Gastrocnemius medialis (tissue), 4 donors: ENCODE measurements at regions not wholly inside any gene's neighbourhood (a gene's known extent, or its start where the extent isn't known, plus 50 kb on each side); places are given as distances from the start of the nearest gene placed in this dataset.

Experiments used
- POLR2A ChIP-seq, 2 donors: fragments of 450-650 bp; IDR thresholded peaks; one replicate each; pipeline ENCODE4 v1.6.1; 2017; ENCODE audit warnings: antibody characterized with exemption in 2 of 2, mild to moderate bottlenecking in 2 of 2, moderate library complexity in 2 of 2
- TF ChIP-seq, protein P1 (sequence below), 5 experiments: fragments of 450-650 bp in 3 of 5; fragments of 200-600 bp in 2 of 5; sonication (generic) in 2 of 5; IDR thresholded peaks in 4 of 5; conservative IDR thresholded peaks in 1 of 5; 1 replicate in 4 of 5; 2 replicates in 1 of 5; pipeline ENCODE4 v1.5.1; 2016 to 2019; ENCODE audit warnings: antibody characterized with exemption in 5 of 5, mild to moderate bottlenecking in 3 of 5, moderate library complexity in 3 of 5

DNA sequence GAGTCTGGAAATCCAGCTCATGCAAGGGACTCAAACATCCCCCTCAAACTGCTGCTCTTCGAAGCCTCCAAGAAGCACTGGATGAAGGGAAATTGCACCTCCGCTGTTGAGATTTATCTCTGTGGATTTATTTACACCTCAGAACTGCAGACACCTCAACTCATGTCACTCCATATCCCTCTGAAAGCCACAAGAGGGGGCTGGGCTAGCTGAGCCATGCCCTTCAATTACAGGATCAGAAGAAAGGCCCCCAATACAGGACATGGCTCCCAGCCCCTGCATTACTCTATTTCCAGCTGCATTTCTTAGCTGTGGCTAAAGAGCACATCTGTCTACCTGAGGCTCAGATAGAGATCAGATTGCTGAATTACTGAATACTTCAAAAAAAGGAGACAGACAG is 103.1 kb upstream of the DYNLRB2 start:
- TF ChIP-seq, protein P1, sequence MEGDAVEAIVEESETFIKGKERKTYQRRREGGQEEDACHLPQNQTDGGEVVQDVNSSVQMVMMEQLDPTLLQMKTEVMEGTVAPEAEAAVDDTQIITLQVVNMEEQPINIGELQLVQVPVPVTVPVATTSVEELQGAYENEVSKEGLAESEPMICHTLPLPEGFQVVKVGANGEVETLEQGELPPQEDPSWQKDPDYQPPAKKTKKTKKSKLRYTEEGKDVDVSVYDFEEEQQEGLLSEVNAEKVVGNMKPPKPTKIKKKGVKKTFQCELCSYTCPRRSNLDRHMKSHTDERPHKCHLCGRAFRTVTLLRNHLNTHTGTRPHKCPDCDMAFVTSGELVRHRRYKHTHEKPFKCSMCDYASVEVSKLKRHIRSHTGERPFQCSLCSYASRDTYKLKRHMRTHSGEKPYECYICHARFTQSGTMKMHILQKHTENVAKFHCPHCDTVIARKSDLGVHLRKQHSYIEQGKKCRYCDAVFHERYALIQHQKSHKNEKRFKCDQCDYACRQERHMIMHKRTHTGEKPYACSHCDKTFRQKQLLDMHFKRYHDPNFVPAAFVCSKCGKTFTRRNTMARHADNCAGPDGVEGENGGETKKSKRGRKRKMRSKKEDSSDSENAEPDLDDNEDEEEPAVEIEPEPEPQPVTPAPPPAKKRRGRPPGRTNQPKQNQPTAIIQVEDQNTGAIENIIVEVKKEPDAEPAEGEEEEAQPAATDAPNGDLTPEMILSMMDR (IDR thresholded peaks at IDR 0.05 in 4 of 5, conservative IDR thresholded peaks at IDR 0.05 in 1 of 5), result no peak
- TF ChIP-seq POLR2A (IDR thresholded peaks at IDR 0.05), result no peak
